ENCODE measurements at regions not wholly inside any gene's neighbourhood (a gene's known extent, or its start where the extent isn't known, plus 50 kb on each side); places are given as distances from the start of the nearest gene placed in this dataset.
"Not testable (repeated sequence)": the region's sequence is repeated elsewhere in the genome, so short reads cannot be mapped to it uniquely, and the experiment has no call there.

GRCh38 chr12:90611048-90611447 is 343.9 kb downstream of the CCER1 start:
- DNase-seq (ENCODE audit: low read depth, low spot score) = no peak

- DNase-seq (ENCODE audit: low read depth, low spot score) = no peak
Measured at GRCh38 chr12:90593596-90594295, 361.2 kb downstream of the CCER1 start.

GRCh38 chr12:90589956-90590355 is 365.0 kb downstream of the CCER1 start:
- DNase-seq (ENCODE audit: low read depth, low spot score) = no peak

GRCh38 chr12:90585640-90586304 is 369.2 kb downstream of the CCER1 start:
- no peak for DNase-seq (ENCODE audit: low read depth, low spot score)

- no peak for DNase-seq (ENCODE audit: low read depth, low spot score)
Measured at GRCh38 chr12:90576707-90577106, 378.3 kb downstream of the CCER1 start.

GRCh38 chr12:90575995-90576394 is 379.0 kb downstream of the CCER1 start:
- no peak for DNase-seq (ENCODE audit: low read depth, low spot score)

- DNase-seq (ENCODE audit: low read depth, low spot score) = no peak
Measured at GRCh38 chr12:90574676-90575075, 380.3 kb downstream of the CCER1 start.

GRCh38 chr12:90572778-90573177 is 382.2 kb downstream of the CCER1 start:
- DNase-seq (ENCODE audit: low read depth, low spot score) = no peak

GRCh38 chr12:90569685-90570084 is 385.3 kb downstream of the CCER1 start:
- DNase-seq (ENCODE audit: low read depth, low spot score) = no peak

- DNase-seq (ENCODE audit: low read depth, low spot score) = no peak
Measured at GRCh38 chr12:90562671-90563070, 392.3 kb downstream of the CCER1 start.

GRCh38 chr12:90548595-90548994 is 406.4 kb downstream of the CCER1 start:
- DNase-seq (ENCODE audit: low read depth, low spot score) = no peak

GRCh38 chr12:90546511-90546910 is 408.5 kb downstream of the CCER1 start:
- no peak for DNase-seq (ENCODE audit: low read depth, low spot score)

- DNase-seq (ENCODE audit: low read depth, low spot score) = no peak
Measured at GRCh38 chr12:90543841-90544240, 411.1 kb downstream of the CCER1 start.

GRCh38 chr12:90543374-90543773 is 411.6 kb downstream of the CCER1 start:
- no peak for DNase-seq (ENCODE audit: low read depth, low spot score)

GRCh38 chr12:90542852-90543251 is 412.1 kb downstream of the CCER1 start:
- not testable (repeated sequence) for DNase-seq (ENCODE audit: low read depth, low spot score)

GRCh38 chr12:90533828-90534227 is 421.1 kb downstream of the CCER1 start:
- DNase-seq (ENCODE audit: low read depth, low spot score) = not testable (repeated sequence)

- no peak for DNase-seq (ENCODE audit: low read depth, low spot score)
Measured at GRCh38 chr12:90520002-90520734, 434.8 kb downstream of the CCER1 start.

- no peak for DNase-seq (ENCODE audit: low read depth, low spot score)
Measured at GRCh38 chr12:90519285-90519684, 435.7 kb downstream of the CCER1 start.

- DNase-seq (ENCODE audit: low read depth, low spot score) = no peak
Measured at GRCh38 chr12:90515199-90516175, 439.5 kb downstream of the CCER1 start.

- no peak for DNase-seq (ENCODE audit: low read depth, low spot score)
Measured at GRCh38 chr12:90514325-90514724, 440.7 kb downstream of the CCER1 start.

- no peak for DNase-seq (ENCODE audit: low read depth, low spot score)
Measured at GRCh38 chr12:90512518-90512917, 442.5 kb downstream of the CCER1 start.

Measured in smooth muscle cell of the brain vasculature (primary cell).